CD4-positive, alpha-beta T cell (primary cell): ENCODE measurements at regions not wholly inside any gene's neighbourhood (a gene's known extent, or its start where the extent isn't known, plus 50 kb on each side); places are given as distances from the start of the nearest gene placed in this dataset.

Experiments
- ATAC-seq: fragments of 200-7000 bp; cut with Tn5 transposase; one replicate; pipeline ENCODE4 v1.10.0; 2022; ENCODE audit warnings: mild to moderate bottlenecking; ENCODE audit not compliant: poor library complexity
- CTCF ChIA-PET: fragments of 350-600 bp; sonication (Branson Sonifier 250); formaldehyde crosslinking; loops from one replicate; lab custom pipeline; 2021; ENCODE audit warnings: antibody characterized with exemption, inconsistent platforms; lab: Charles Lee
- POLR2A ChIA-PET: fragments of 350-600 bp; sonication (Branson Sonifier 250); formaldehyde crosslinking; loops from one replicate; lab custom pipeline; 2021; ENCODE audit warnings: antibody characterized with exemption, inconsistent platforms; lab: Charles Lee
- DNase-seq, 14 experiments: peaks; one replicate each; pipeline ENCODE4 v3.0.0-alpha.2; 2013 to 2020; ENCODE audit warnings: mixed read lengths in 2 of 14
- H3K27ac ChIP-seq, 2 donors: one replicate each; pipeline versions ENCODE4 v1.5.1 to v1.7.0; 2013; ENCODE audit warnings: low read length in 2 of 2, low read depth in 1 of 2, mild to moderate bottlenecking in 1 of 2
- H3K27me3 ChIP-seq, 2 experiments: 1 replicate in 1 of 2; 2 replicates in 1 of 2; pipeline versions ENCODE4 v1.6.1 to v1.7.0; 2013; ENCODE audit warnings: low read length in 2 of 2, control low read depth in 1 of 2, mild to moderate bottlenecking in 1 of 2, moderate library complexity in 1 of 2; ENCODE audit not compliant: insufficient read depth in 2 of 2, control insufficient read depth in 1 of 2
- H3K36me3 ChIP-seq: one replicate; pipeline ENCODE4 v1.6.1; 2013; ENCODE audit warnings: low read length, control low read depth; ENCODE audit not compliant: insufficient read depth
- H3K4me1 ChIP-seq: one replicate; pipeline ENCODE4 v1.6.1; 2013; ENCODE audit warnings: low read length, control low read depth; ENCODE audit not compliant: insufficient read depth
- H3K4me3 ChIP-seq: one replicate; pipeline ENCODE4 v1.5.1; 2013; ENCODE audit warnings: mild to moderate bottlenecking, low read length, moderate library complexity
- H3K9me3 ChIP-seq, 2 experiments: 1 replicate in 1 of 2; 2 replicates in 1 of 2; pipeline versions ENCODE4 v1.6.1 to v1.7.0; 2013; ENCODE audit warnings: low read length in 2 of 2, mild to moderate bottlenecking in 2 of 2, control low read depth in 1 of 2, moderate library complexity in 1 of 2; ENCODE audit not compliant: control insufficient read depth in 1 of 2, insufficient read depth in 1 of 2
- H3K27ac Mint-ChIP-seq: one replicate; pipeline ENCODE4 v1.8.0; 2020; ENCODE audit warnings: mixed read lengths
- H3K27me3 Mint-ChIP-seq: one replicate; pipeline ENCODE4 v1.8.0; 2021; ENCODE audit warnings: mixed read lengths
- H3K36me3 Mint-ChIP-seq: one replicate; pipeline ENCODE4 v1.8.0; 2021; ENCODE audit warnings: low read depth, mixed read lengths
- H3K4me1 Mint-ChIP-seq: one replicate; pipeline ENCODE4 v1.8.0; 2021; ENCODE audit warnings: low read depth, mixed read lengths
- H3K4me3 Mint-ChIP-seq: one replicate; pipeline ENCODE4 v1.8.0; 2020; ENCODE audit warnings: mild to moderate bottlenecking, mixed read lengths
- H3K9me3 Mint-ChIP-seq: one replicate; pipeline ENCODE4 v1.8.0; 2020; ENCODE audit warnings: mixed read lengths
- CTCF ChIP-seq: fragments of 200-600 bp; IDR thresholded peaks from one replicate; pipeline ENCODE4 v1.8.0; 2022; ENCODE audit warnings: antibody characterized with exemption, mild to moderate bottlenecking
- intact Hi-C, 2 experiments: fragments of 100-400 bp; cut with DNase I in 1 of 2; cut with micrococcal nuclease in 1 of 2; formaldehyde crosslinking; loops; one replicate each; pipeline versions ENCODE4 v1.15.1 to v1.9.0; 2023 to 2025; cut with DNase I, micrococcal nuclease

GRCh38 chr13:90230311-90230710, 1117.2 kb upstream of the MIR17HG start:
- H3K4me1 Mint-ChIP-seq = no peaks in the 10 kb centered on the region
- ChIA-PET CTCF (no interaction called here), POLR2A (no interaction called here)
- Histone ChIP-seq H3K36me3 (no peaks in the 10 kb centered on the region), H3K4me3 (no peak overlapping the region), H3K27me3 (no peaks in the 10 kb centered on the region), H3K9me3 (peaks cover 0 to 26% of the 10 kb centered on the region in 2 experiments), H3K4me1 (no peaks in the 10 kb centered on the region), H3K27ac (no peak overlapping the region)
- peaks cover 5% of the 10 kb centered on the region for H3K9me3 Mint-ChIP-seq
- no peak for TF ChIP-seq CTCF
- ATAC-seq (no peak), DNase-seq (no peak)
- H3K36me3 Mint-ChIP-seq = no peaks in the 10 kb centered on the region
- no peak overlapping the region for H3K4me3 Mint-ChIP-seq
- no peak overlapping the region for H3K27ac Mint-ChIP-seq
- intact Hi-C loops = no loop called here
- no peaks in the 10 kb centered on the region for H3K27me3 Mint-ChIP-seq

DNA sequence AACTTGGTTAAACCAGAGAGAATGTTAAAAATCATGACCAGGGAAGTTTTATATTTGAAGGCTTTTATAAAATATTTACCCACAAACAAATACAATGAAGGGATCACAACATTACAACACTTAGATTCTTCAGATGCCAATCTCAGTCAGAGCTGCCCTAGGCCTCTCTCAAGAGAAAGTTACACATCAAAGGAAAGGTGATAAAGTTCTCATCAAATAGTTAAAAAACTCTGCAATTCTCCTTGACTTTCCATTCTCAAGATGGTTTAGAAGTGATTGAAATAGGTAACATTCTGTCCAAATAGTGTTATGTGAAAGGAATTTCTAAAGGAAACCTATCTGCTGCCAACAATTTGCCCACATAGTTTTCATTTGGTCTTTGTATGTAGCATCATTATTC, 1115.2 kb upstream of the MIR17HG start:
- Histone ChIP-seq H3K27ac (no peak overlapping the region), H3K4me1 (no peaks in the 10 kb centered on the region), H3K36me3 (no peaks in the 10 kb centered on the region), H3K4me3 (no peak overlapping the region), H3K9me3 (peaks cover 0 to 33% of the 10 kb centered on the region in 2 experiments), H3K27me3 (no peaks in the 10 kb centered on the region)
- H3K36me3 Mint-ChIP-seq = no peaks in the 10 kb centered on the region
- H3K4me1 Mint-ChIP-seq = no peaks in the 10 kb centered on the region
- H3K9me3 Mint-ChIP-seq = peaks cover 8% of the 10 kb centered on the region
- ATAC-seq (no peak), DNase-seq (no peak)
- intact Hi-C loops = no loop called here
- no peak for TF ChIP-seq CTCF
- POLR2A ChIA-PET = no interaction called here
- no peak overlapping the region for H3K4me3 Mint-ChIP-seq
- H3K27ac Mint-ChIP-seq = no peak overlapping the region
- H3K27me3 Mint-ChIP-seq = no peaks in the 10 kb centered on the region
- CTCF ChIA-PET = no interaction called here

DNA sequence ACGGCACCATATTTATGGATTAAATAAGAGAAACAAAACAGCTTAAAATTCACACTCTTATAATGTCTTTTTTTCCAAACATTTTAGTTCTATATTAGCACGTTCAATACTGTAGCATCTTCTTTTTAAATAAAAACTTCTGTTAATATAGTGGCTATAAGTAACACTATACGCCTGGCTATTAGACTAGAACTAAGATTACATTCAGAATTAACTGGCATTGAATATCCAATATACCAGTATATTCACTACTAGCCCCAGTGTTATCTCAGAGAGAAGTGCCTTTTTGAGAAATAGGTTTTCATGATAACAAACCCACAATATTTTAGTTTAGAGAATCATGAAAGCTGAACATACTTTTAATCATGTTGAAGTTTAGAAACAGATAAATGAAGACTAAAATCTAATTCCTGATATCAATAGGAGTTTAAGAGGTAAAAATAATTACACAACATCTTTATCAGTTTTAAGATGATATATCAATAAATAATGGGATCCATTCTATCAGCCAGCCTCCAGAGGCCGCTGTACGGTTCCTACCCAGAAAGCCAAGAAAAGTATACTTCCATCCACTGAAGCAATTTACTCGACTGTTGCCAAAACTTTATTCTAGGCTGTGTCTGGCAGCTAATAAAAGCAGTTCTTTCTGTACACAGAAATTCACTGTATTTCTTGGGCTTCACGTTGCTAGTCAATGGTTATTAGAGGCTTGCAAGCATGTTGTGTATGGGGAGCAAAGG, 1113.4 kb upstream of the MIR17HG start:
- H3K27me3 Mint-ChIP-seq = no peaks in the 10 kb centered on the region
- ChIA-PET POLR2A (no interaction called here), CTCF (no interaction called here)
- no peak overlapping the region for H3K4me3 ChIP-seq
- H3K36me3 ChIP-seq = no peaks in the 10 kb centered on the region
- H3K27me3 ChIP-seq = no peaks in the 10 kb centered on the region
- intact Hi-C loops = no loop called here
- no peaks in the 10 kb centered on the region for H3K4me1 Mint-ChIP-seq
- H3K4me1 ChIP-seq = no peaks in the 10 kb centered on the region
- no peak for ATAC-seq
- no peak for DNase-seq
- H3K36me3 Mint-ChIP-seq = no peaks in the 10 kb centered on the region
- H3K27ac Mint-ChIP-seq = no peak overlapping the region
- H3K9me3 ChIP-seq = peaks cover 0 to 30% of the 10 kb centered on the region in 2 experiments
- no peak for TF ChIP-seq CTCF
- H3K4me3 Mint-ChIP-seq = no peak overlapping the region
- no peak overlapping the region for H3K27ac ChIP-seq
- H3K9me3 Mint-ChIP-seq = peaks cover 8% of the 10 kb centered on the region
